CD1c-positive myeloid dendritic cell (primary cell): ENCODE measurements at regions not wholly inside any gene's neighbourhood (a gene's known extent, or its start where the extent isn't known, plus 50 kb on each side); places are given as distances from the start of the nearest gene placed in this dataset.

ENCODE experiments used
- DNase-seq: peaks from one replicate; pipeline ENCODE4 v3.0.0-alpha.2; 2016; ENCODE audit errors: extremely low spot score

GRCh38 chr11:2083411-2083810, 55.8 kb downstream of the IGF2 start:
- no peak for DNase-seq

GRCh38 chr11:2077061-2077802, 62.0 kb downstream of the IGF2 start:
- no peak for DNase-seq

- DNase-seq: no peak
Observed at GRCh38 chr11:2076441-2076840, 62.7 kb downstream of the IGF2 start.

- peak; percentile 8 for DNase-seq
Observed at GRCh38 chr11:2074266-2074825, 64.8 kb downstream of the IGF2 start.

GRCh38 chr11:2072551-2073261, 66.5 kb downstream of the IGF2 start:
- DNase-seq: no peak

- no peak for DNase-seq
Observed at GRCh38 chr11:2071748-2072385, 67.3 kb downstream of the IGF2 start.
